Stimulated activated CD4-positive, alpha-beta T cell treated with anti-CD3 and anti-CD28 coated beads, Interleukin-4, amount 100 ng/mL, for 1 hour (primary cell): ENCODE measurements at regions not wholly inside any gene's neighbourhood (a gene's known extent, or its start where the extent isn't known, plus 50 kb on each side); places are given as distances from the start of the nearest gene placed in this dataset.

Experiments used
- DNase-seq: peaks from one replicate; pipeline ENCODE4 v3.0.0-alpha.2; 2020

DNA sequence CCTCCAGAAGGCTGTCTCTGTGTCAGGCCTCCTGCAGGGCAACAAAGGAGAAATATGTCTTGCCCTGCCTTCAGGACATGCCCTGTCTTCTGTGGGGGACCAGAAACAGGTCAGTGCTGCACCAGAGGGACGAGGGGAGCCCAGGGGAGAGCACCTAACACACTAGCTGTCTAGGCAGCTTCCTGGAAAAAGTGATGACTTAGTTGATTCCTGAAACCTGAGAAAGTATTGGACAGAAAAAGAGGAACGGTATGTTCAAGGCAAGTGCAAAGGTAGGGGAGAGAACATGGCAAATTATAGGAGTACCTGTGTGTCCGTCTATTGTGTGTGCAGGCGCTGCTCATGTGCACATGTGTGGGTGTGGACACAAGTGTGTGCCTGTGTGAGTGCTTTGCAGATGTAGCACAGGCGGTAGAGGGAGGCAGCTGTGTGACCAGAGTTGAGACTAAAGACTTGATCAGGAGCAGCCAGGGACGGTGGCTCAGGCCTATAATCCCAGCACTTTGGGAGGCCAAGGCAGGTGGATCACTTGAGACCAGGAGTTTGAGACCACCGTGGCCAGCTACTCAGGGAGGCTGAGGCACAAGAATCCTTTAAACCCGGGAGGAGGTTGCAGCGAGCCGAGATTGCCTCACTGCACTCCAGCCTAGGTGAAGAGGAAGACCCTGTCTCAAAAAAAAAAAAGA lies 119.5 kb downstream of the GYPC start:
- no peak for DNase-seq

GRCh38 chr2:126776255-126776654 lies 120.3 kb downstream of the GYPC start:
- no peak for DNase-seq

GRCh38 chr2:126776692-126777619 lies 121.0 kb downstream of the GYPC start:
- DNase-seq: peak; percentile 82

- DNase-seq: no peak
Observed at GRCh38 chr2:126777620-126777978, 121.1 kb upstream of the TEX51 start.

GRCh38 chr2:126778561-126779501 lies 119.9 kb upstream of the TEX51 start:
- DNase-seq: no peak

DNA sequence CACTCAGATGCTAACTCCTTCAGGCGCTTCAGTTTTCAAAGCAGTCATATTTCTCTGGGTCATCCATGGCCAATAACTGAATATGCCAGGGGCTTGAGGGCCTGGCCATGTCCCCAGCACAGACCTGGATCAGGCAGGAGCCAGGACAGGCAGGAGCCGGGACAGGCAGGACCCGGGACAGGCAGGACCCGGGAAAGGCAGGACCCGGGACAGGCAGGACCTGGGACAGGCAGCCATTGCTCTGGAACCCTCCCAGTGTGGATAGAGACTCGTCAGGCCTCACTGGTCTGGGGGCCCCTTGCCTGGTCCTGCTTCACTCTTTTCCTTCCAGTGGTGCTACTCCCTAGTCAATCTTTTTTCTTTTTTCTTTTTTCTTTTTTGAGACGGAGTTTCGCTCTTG lies 117.5 kb upstream of the TEX51 start:
- no peak for DNase-seq

GRCh38 chr2:126781806-126782205 lies 116.9 kb upstream of the TEX51 start:
- DNase-seq: no peak

DNA sequence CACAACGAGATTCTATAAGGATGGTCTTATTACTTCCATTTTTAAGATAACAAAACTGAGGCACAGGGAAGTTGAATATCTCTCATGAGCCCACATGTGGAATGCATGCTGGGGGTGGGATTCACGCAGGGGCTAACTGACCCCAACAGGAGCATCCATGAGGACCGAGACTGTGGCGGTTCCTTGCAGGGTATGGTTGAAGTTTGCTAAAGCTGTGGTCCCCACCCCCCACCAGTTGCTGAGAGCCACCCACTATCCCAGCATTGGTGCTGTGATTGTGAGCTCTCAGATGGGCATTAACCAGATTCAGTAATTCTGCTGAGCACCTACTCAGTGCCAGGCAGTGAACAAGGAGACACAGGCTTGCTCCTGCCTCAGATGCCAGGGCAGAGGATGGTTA lies 116.0 kb upstream of the TEX51 start:
- DNase-seq: no peak

DNA sequence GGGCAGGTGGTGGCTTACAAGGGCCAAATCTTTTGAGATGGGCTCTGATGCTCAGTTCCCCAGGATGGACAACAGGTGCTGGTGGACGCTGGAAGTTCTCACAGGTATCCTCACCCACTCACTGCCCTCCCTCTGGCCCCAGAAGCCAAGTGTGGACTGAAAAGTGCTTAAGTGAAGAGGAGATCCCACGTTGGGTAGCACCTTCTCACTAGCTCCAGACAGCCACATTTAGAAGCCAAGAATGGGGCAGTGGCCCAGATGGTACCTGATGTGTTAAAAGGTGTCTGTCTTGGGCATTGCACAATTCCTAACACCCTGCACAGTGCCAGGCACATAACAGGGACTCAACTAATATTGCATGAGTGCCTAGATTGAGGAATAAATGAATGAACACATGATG lies 115.3 kb upstream of the TEX51 start:
- no peak for DNase-seq

- no peak for DNase-seq
Observed at GRCh38 chr2:126784045-126784444, 114.6 kb upstream of the TEX51 start.

GRCh38 chr2:126784621-126785020 lies 114.1 kb upstream of the TEX51 start:
- DNase-seq: no peak

DNA sequence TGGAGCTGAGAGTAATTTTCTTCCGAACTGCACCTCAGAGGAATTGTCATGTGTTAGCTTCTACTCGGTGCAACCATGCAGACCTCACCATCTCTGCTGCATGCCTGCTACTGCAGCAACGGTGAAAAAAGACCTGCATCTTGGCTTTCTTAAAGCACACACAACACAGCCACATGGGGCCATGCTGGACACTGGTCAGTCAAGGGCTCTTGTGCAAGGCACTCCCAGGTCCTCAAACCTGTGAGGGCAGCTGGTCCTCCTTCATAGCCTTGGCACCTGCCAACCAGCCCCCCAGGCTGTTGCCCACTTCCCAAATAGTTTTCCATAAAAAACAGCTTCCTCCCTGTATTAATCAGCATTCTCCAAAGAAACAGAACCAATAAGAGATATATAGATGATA lies 113.5 kb upstream of the TEX51 start:
- DNase-seq: no peak

DNA sequence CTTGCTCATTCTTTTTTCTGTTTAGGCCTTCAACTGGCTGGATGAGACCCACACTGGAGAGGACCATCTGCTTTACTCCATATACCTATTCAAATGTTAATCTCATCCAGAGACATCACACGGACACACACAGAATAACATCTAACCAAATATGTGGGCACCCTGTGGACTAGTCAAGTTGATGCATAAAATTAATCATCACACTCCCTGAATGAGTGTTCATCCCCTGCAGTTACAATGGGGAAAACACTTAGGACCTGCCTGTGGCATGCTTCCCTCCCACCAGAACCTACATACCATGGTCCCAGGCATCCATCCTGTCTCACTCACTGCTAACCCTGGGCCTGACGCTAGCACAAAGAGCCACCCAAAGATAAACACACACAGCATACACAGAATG lies 112.8 kb upstream of the TEX51 start:
- DNase-seq: no peak

GRCh38 chr2:126786765-126787164 lies 111.9 kb upstream of the TEX51 start:
- no peak for DNase-seq

DNA sequence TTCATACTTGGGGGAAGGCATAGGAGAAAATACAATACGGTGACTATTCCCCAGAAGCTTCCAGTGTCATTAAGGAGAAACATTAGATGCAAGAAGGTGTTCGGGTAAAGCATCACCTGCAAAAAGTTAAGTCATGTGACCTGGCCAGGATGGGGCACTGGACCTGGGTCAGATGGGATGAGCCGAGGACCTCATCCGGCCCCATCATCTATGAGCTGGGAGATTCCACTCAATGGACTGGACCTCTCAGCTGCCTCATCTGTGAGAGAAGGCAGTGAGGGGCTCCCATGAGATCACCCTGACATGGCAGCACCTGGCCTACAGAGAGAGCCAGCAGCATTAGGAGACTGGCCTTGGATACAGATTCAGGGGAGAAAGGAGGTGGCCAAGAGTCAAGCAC lies 111.4 kb upstream of the TEX51 start:
- DNase-seq: no peak

GRCh38 chr2:126788113-126788512 lies 110.6 kb upstream of the TEX51 start:
- no peak for DNase-seq

- DNase-seq: no peak
Observed at GRCh38 chr2:126788652-126789051, 110.0 kb upstream of the TEX51 start.

DNA sequence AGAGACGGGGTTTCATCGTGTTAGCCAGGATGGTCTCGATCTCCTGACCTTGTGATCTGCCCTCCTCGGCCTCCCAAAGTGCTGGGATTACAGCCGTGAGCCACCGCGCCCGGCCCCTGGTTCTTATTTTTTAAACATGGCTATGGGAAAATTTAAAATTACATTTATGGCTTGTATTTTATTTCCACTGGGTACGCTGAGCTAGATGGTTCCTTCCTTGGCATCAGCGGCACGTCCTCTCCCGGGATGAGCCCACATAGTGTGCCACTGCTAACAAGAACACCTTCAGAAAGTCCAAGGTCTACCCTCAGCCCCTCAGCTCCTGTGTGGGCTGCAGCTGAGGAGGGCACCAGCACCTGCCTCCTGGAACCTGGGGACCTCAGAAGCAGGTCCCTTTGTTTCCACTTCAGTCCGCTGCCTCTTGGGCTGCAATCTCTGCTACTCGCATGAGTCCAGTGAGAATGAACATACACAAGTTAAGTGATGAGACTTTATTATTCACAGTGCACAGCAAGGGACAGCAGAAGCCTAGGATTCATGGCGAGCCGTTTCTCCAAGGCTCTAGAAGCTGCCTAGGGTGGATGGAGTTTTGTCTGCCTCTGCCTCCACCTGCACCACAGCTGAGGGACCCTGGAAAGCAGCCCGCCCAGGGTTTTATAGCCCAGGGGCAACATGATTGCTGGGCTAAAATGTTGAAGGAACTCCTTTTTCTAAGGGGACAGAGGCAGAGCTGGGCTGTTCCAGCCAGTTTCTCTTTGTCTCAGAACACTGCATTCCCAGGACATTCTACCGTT lies 107.5 kb upstream of the TEX51 start:
- DNase-seq: no peak

DNA sequence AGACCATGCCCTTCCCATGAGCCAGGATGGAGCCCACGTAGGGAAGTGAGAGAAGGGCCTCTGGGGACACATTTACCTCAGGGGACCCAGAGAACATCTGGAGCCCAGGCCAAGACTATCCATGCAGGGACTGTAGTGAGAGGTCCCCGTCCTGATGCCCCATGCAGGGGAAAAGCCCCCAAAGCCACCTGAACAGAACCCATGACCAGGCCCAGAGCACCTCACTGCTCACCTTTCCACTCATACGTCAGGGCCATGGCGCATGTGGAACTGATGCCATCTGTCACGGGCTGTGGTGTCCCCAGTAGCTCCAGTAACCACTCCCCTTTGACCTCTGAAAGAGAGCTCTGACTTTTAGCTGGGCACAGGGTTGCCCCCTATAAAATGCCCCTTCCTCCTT lies 106.5 kb upstream of the TEX51 start:
- DNase-seq: no peak

DNA sequence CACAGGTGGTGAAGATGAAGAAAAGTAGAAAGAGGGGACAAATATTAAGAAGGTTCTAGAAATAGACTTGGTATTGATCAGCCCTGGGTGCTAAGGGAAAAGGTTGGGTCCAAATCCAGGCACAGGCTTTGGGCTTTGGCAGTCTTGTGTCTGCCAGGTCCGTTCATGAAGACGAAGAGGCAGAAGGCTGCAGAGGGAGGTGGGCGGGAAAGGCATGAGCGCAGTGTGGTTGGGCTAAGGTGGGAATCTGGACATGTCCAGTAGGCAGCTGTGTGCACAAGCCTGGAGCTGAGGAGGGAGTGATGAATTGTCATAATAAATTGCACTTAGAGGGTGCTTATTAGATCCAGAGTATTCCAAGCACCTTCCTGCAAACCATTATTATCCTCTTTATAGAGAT lies 105.7 kb upstream of the TEX51 start:
- DNase-seq: no peak

- no peak for DNase-seq
Observed at GRCh38 chr2:126793885-126794613, 104.6 kb upstream of the TEX51 start.

GRCh38 chr2:126795656-126796055 lies 103.0 kb upstream of the TEX51 start:
- DNase-seq: no peak
